Adrenal gland (tissue), 9 donors: ENCODE measurements at regions not wholly inside any gene's neighbourhood (a gene's known extent, or its start where the extent isn't known, plus 50 kb on each side); places are given as distances from the start of the nearest gene placed in this dataset.

Experiments
- DNase-seq, 7 donors: peaks; one replicate each; pipeline ENCODE4 v3.0.0-alpha.2; 2019 to 2020
- H3K27ac ChIP-seq, 5 donors: fragments of 200-600 bp; sonication (generic) in 4 of 5; 1 replicate in 3 of 5; 2 replicates in 2 of 5; pipeline versions ENCODE4 v1.5.1 to v1.8.0; 2016 to 2020; ENCODE audit warnings: mild to moderate bottlenecking in 1 of 5
- H3K27me3 ChIP-seq: fragments of 200-600 bp; 2 replicates; pipeline ENCODE4 v1.8.0; 2021
- H3K36me3 ChIP-seq, 2 donors: fragments of 200-600 bp; replicated peaks in 1 of 2; 1 replicate in 1 of 2; 2 replicates in 1 of 2; pipeline versions ENCODE4 v1.5.1 to v1.8.0; 2018 to 2022
- H3K4me1 ChIP-seq, 2 donors: fragments of 200-600 bp; replicated peaks in 1 of 2; 1 replicate in 1 of 2; 2 replicates in 1 of 2; pipeline versions ENCODE4 v1.5.1 to v1.8.0; 2018 to 2021
- H3K4me3 ChIP-seq, 4 donors: fragments of 200-600 bp; sonication (generic) in 3 of 4; one replicate each; pipeline ENCODE4 v1.5.1; 2016 to 2018
- H3K9me3 ChIP-seq, 3 donors: fragments of 200-600 bp; sonication (generic) in 1 of 3; replicated peaks in 1 of 3; 1 replicate in 2 of 3; 2 replicates in 1 of 3; pipeline versions ENCODE4 v1.5.1 to v1.8.0; 2016 to 2021
- CTCF ChIP-seq, 6 experiments: fragments of 450-650 bp in 4 of 6; fragments of 200-600 bp in 2 of 6; sonication (generic) in 1 of 6; IDR thresholded peaks; 1 replicate in 5 of 6; 2 replicates in 1 of 6; pipeline versions ENCODE4 v1.5.1 to v1.8.0; 2016 to 2021; ENCODE audit warnings: antibody characterized with exemption in 6 of 6, mild to moderate bottlenecking in 2 of 6, moderate library complexity in 1 of 6
- POLR2A ChIP-seq, 2 donors: fragments of 450-650 bp; IDR thresholded peaks; one replicate each; pipeline ENCODE4 v1.6.1; 2017; ENCODE audit warnings: antibody characterized with exemption in 2 of 2, mild to moderate bottlenecking in 2 of 2, moderate library complexity in 1 of 2
- WGBS, 4 donors: extraction: QIAGEN DNeasy Blood & Tissue Kit in 2 of 4; methylation state at CpG; one replicate each; pipeline versions ENCODE4 v1.1.5 to v1.1.7; 2013 to 2017; 5-methylcytosine and 5-hydroxymethylcytosine counted together
- intact Hi-C, 2 donors: fragments of 100-400 bp; cut with DNase I; formaldehyde crosslinking; loops; one replicate each; pipeline versions ENCODE4 v1.14.1 to v1.15.0; 2022 to 2023
- donor health status: healthy with polysubstance abuse.
- donor health status: Bipolar disorder and iron deficiency.
- donor health status: DM: yes; HTN: yes; CAD: no.
- donor health status: DM: no; HTN: no; CAD: no.
- donor health status: DM: no; HTN: no; CAD: no.

- Histone ChIP-seq H3K4me1 (no peaks in the 10 kb centered on the region), H3K4me3 (no peak overlapping the region), H3K27me3 (no peaks in the 10 kb centered on the region), H3K36me3 (no peaks in the 10 kb centered on the region), H3K9me3 (no peaks in the 10 kb centered on the region), H3K27ac (no peak overlapping the region)
- no peak for DNase-seq
- WGBS, 4 donors, result 64 to 75% (median 69%) methylated on average over 4 of the region's 4 CpGs
- intact Hi-C loops, result no loop called here
- TF ChIP-seq POLR2A (IDR thresholded peaks at IDR 0.05) (no peak), CTCF (IDR thresholded peaks at IDR 0.05) (no peak)
Observed at GRCh38 chr14:44170556-44170955, 336.5 kb downstream of the FSCB start.

GRCh38 chr14:44170101-44170500 is 337.0 kb downstream of the FSCB start:
- no peak for DNase-seq
- WGBS, 4 donors, result 54 to 61% (median 58%) methylated on average over 6 of the region's 6 CpGs
- Histone ChIP-seq H3K36me3 (no peaks in the 10 kb centered on the region), H3K4me1 (no peaks in the 10 kb centered on the region), H3K9me3 (no peaks in the 10 kb centered on the region), H3K27ac (no peak overlapping the region), H3K27me3 (no peaks in the 10 kb centered on the region), H3K4me3 (no peak overlapping the region)
- intact Hi-C loops, result no loop called here
- no peak for TF ChIP-seq POLR2A (IDR thresholded peaks at IDR 0.05)
- TF ChIP-seq CTCF (IDR thresholded peaks at IDR 0.05), result no peak

- TF ChIP-seq POLR2A (IDR thresholded peaks at IDR 0.05), result no peak
- TF ChIP-seq CTCF (IDR thresholded peaks at IDR 0.05), result no peak
- Histone ChIP-seq H3K9me3 (no peaks in the 10 kb centered on the region), H3K4me1 (no peaks in the 10 kb centered on the region), H3K36me3 (no peaks in the 10 kb centered on the region), H3K27me3 (no peaks in the 10 kb centered on the region), H3K4me3 (no peak overlapping the region), H3K27ac (no peak overlapping the region)
- DNase-seq, result no peak
- intact Hi-C loops, result no loop called here
Observed at GRCh38 chr14:44168566-44168965, 338.5 kb downstream of the FSCB start.

- no peak for DNase-seq
- no peaks in the 10 kb centered on the region for H3K27me3 ChIP-seq
- no peak for TF ChIP-seq POLR2A (IDR thresholded peaks at IDR 0.05)
- TF ChIP-seq CTCF (IDR thresholded peaks at IDR 0.05), result no peak
- intact Hi-C loops, result no loop called here
- no peaks in the 10 kb centered on the region for H3K36me3 ChIP-seq
- WGBS, 4 donors, result 68 to 75% (median 71%) methylated on average over 2 of the region's 2 CpGs
- no peaks in the 10 kb centered on the region for H3K9me3 ChIP-seq
- no peaks in the 10 kb centered on the region for H3K4me1 ChIP-seq
- H3K27ac ChIP-seq, result no peak overlapping the region
- H3K4me3 ChIP-seq, result no peak overlapping the region
Observed at GRCh38 chr14:44166611-44167010, 340.5 kb downstream of the FSCB start.
